H1 (cell line): ENCODE measurements at regions not wholly inside any gene's neighbourhood (a gene's known extent, or its start where the extent isn't known, plus 50 kb on each side); places are given as distances from the start of the nearest gene placed in this dataset.
A peak's percentile ranks its signal among the peaks of the same experiment; 100 is the strongest.

Experiments
- CTCF ChIA-PET: fragments of 300-600 bp; sonication (Branson Sonifier 250); formaldehyde crosslinking; loops from one replicate; lab custom pipeline; 2021; ENCODE audit not compliant: partially characterized antibody; lab: Charles Lee
- POLR2A ChIA-PET: fragments of 300-600 bp; sonication (Branson Sonifier 250); formaldehyde crosslinking; loops from one replicate; lab custom pipeline; 2021; ENCODE audit warnings: inconsistent platforms; ENCODE audit not compliant: partially characterized antibody; lab: Charles Lee
- DNase-seq, 2 experiments: peaks; one replicate each; pipeline versions ENCODE4 v3.0.0 to v3.0.0-alpha.2; 2010 to 2022; ENCODE audit warnings: low spot score in 2 of 2, low read depth in 1 of 2, mixed read lengths in 1 of 2
- FAIRE-seq: peaks from 2 replicates; lab custom pipeline; 2011; peaks lifted over from hg19 to GRCh38; lab: Jason Lieb, UNC
- H2AFZ ChIP-seq: 2 replicates; pipeline ENCODE4 v1.8.1; 2012; ENCODE audit warnings: low read length, inconsistent platforms
- H2AK5ac ChIP-seq: 2 replicates; pipeline ENCODE4 v1.6.1; 2013; ENCODE audit warnings: low read depth, low read length
- H2BK120ac ChIP-seq: replicated peaks from 2 replicates; pipeline ENCODE3; 2013; ENCODE audit warnings: low read depth, low read length, inconsistent platforms
- H2BK12ac ChIP-seq: 2 replicates; pipeline ENCODE4 v1.6.1; 2013; ENCODE audit warnings: low read depth, low read length
- H2BK15ac ChIP-seq: 2 replicates; pipeline ENCODE4 v1.6.1; 2013; ENCODE audit warnings: low read length
- H2BK20ac ChIP-seq: 2 replicates; pipeline ENCODE4 v1.6.1; 2013; ENCODE audit warnings: low read length
- H2BK5ac ChIP-seq: 2 replicates; pipeline ENCODE4 v1.6.1; 2013; ENCODE audit warnings: low read depth, low read length
- H3K14ac ChIP-seq: 2 replicates; pipeline ENCODE4 v1.6.1; 2013; ENCODE audit warnings: inconsistent platforms; ENCODE audit not compliant: insufficient read length
- H3K18ac ChIP-seq: 2 replicates; pipeline ENCODE4 v1.6.1; 2013; ENCODE audit warnings: low read length; ENCODE audit errors: extremely low read depth
- H3K23ac ChIP-seq: 2 replicates; pipeline ENCODE4 v1.6.1; 2013; ENCODE audit warnings: inconsistent platforms; ENCODE audit not compliant: insufficient read length
- H3K23me2 ChIP-seq: 2 replicates; pipeline ENCODE4 v1.6.1; 2013; ENCODE audit warnings: low read depth, low read length
- H3K27ac ChIP-seq: 2 replicates; pipeline ENCODE4 v1.6.1; 2011; ENCODE audit warnings: low read depth, low read length, inconsistent platforms
- H3K27me3 ChIP-seq, 4 experiments: replicated peaks in 1 of 4; 1 replicate in 1 of 4; 2 replicates in 3 of 4; pipeline versions ENCODE4 v1.6.1 to v1.8.1; 2011 to 2013; ENCODE audit warnings: low read length in 3 of 4, mild to moderate bottlenecking in 3 of 4, inconsistent platforms in 2 of 4, mixed read lengths in 2 of 4, moderate library complexity in 1 of 4; ENCODE audit not compliant: control insufficient read depth in 3 of 4, insufficient read depth in 3 of 4; ENCODE audit errors: extremely low read depth in 1 of 4
- H3K36me3 ChIP-seq, 4 experiments: 2 replicates each; pipeline versions ENCODE4 v1.6.1 to v1.8.1; 2011 to 2013; ENCODE audit warnings: mild to moderate bottlenecking in 4 of 4, low read length in 3 of 4, moderate library complexity in 2 of 4, control low read depth in 1 of 4, inconsistent platforms in 1 of 4; ENCODE audit not compliant: insufficient read depth in 4 of 4, control insufficient read depth in 2 of 4
- H3K4ac ChIP-seq: replicated peaks from 2 replicates; pipeline ENCODE3; 2013; ENCODE audit warnings: low read length, low read depth, mixed read lengths, inconsistent platforms; ENCODE audit not compliant: insufficient read length
- H3K4me1 ChIP-seq, 4 experiments: replicated peaks in 1 of 4; 1 replicate in 1 of 4; 2 replicates in 3 of 4; pipeline versions ENCODE4 v1.6.1 to v1.8.1; 2011 to 2013; ENCODE audit warnings: low read length in 3 of 4, inconsistent platforms in 2 of 4, mixed read lengths in 1 of 4; ENCODE audit not compliant: insufficient read depth in 4 of 4, control insufficient read depth in 3 of 4
- H3K4me2 ChIP-seq, 2 experiments: 2 replicates each; pipeline versions ENCODE4 v1.6.1 to v1.8.1; 2011 to 2013; ENCODE audit warnings: low read depth in 2 of 2, low read length in 2 of 2, control low read depth in 1 of 2, inconsistent platforms in 1 of 2, mild to moderate bottlenecking in 1 of 2; ENCODE audit not compliant: insufficient read depth in 1 of 2
- H3K4me3 ChIP-seq, 4 experiments: fragments of 200-600, 300-600 bp in 1 of 4; sonication (generic), shearing (Covaris generic), sonication (Bioruptor Twin) in 1 of 4; 2 replicates each; pipeline versions ENCODE4 v1.5.1 to v1.8.1; 2011 to 2016; ENCODE audit warnings: low read length in 4 of 4, low read depth in 3 of 4, control low read depth in 2 of 4, inconsistent platforms in 2 of 4, mild to moderate bottlenecking in 2 of 4, mixed read lengths in 1 of 4, moderate library complexity in 1 of 4; ENCODE audit not compliant: insufficient read depth in 2 of 4; ENCODE audit errors: extremely low read depth in 1 of 4
- H3K56ac ChIP-seq: replicated peaks from 2 replicates; pipeline ENCODE3; 2013; ENCODE audit warnings: low read depth, mild to moderate bottlenecking, mixed read lengths, low read length, inconsistent platforms; ENCODE audit not compliant: insufficient read length
- H3K79me1 ChIP-seq: 2 replicates; pipeline ENCODE4 v1.6.1; 2013; ENCODE audit warnings: low read depth, low read length, control low read depth
- H3K79me2 ChIP-seq, 2 experiments: 2 replicates each; pipeline versions ENCODE4 v1.6.1 to v1.8.1; 2012 to 2013; ENCODE audit warnings: low read length in 2 of 2, mild to moderate bottlenecking in 2 of 2, inconsistent platforms in 1 of 2; ENCODE audit not compliant: insufficient read depth in 2 of 2, control insufficient read depth in 1 of 2
- H3K9ac ChIP-seq, 4 experiments: replicated peaks in 1 of 4; 1 replicate in 1 of 4; 2 replicates in 3 of 4; pipeline versions ENCODE4 v1.6.1 to v1.8.1; 2011 to 2013; ENCODE audit warnings: low read depth in 3 of 4, low read length in 3 of 4, control low read depth in 2 of 4, mild to moderate bottlenecking in 2 of 4, moderate library complexity in 2 of 4, inconsistent platforms in 1 of 4; ENCODE audit errors: extremely low read depth in 1 of 4
- H3K9me3 ChIP-seq, 2 experiments: 2 replicates each; pipeline versions ENCODE4 v1.6.1 to v1.8.1; 2012 to 2013; ENCODE audit warnings: mild to moderate bottlenecking in 2 of 2, moderate library complexity in 2 of 2, control low read depth in 1 of 2, inconsistent platforms in 1 of 2, low read depth in 1 of 2, low read length in 1 of 2, mixed read lengths in 1 of 2; ENCODE audit not compliant: insufficient read depth in 2 of 2
- H4K20me1 ChIP-seq, 2 experiments: replicated peaks in 1 of 2; 2 replicates each; pipeline versions ENCODE3 to v1.8.1; 2011 to 2013; ENCODE audit warnings: inconsistent platforms in 2 of 2, low read length in 2 of 2, mild to moderate bottlenecking in 1 of 2; ENCODE audit not compliant: insufficient read depth in 2 of 2, control insufficient read depth in 1 of 2
- H4K5ac ChIP-seq: 2 replicates; pipeline ENCODE4 v1.6.1; 2013; ENCODE audit warnings: low read length, low read depth, mixed read lengths, inconsistent platforms; ENCODE audit not compliant: insufficient read length
- H4K8ac ChIP-seq: 2 replicates; pipeline ENCODE4 v1.8.0; 2013; ENCODE audit warnings: mild to moderate bottlenecking, moderate library complexity, low read length, inconsistent platforms; ENCODE audit not compliant: insufficient read depth; ENCODE audit errors: extremely low read depth
- H4K91ac ChIP-seq: replicated peaks from 2 replicates; pipeline ENCODE3; 2013; ENCODE audit warnings: low read length, mixed read lengths, inconsistent platforms; ENCODE audit not compliant: insufficient read length
- ATF3 ChIP-seq: IDR thresholded peaks from 2 replicates; pipeline ENCODE4 v1.6.1; 2011; ENCODE audit warnings: low read depth, mild to moderate bottlenecking, low read length; ENCODE audit not compliant: insufficient read depth
- BACH1 ChIP-seq: IDR thresholded peaks from 2 replicates; pipeline ENCODE4 v1.6.1; 2012; ENCODE audit warnings: low read length, improper control_type of control experiment
- BCL11A ChIP-seq, 2 experiments: IDR thresholded peaks; one replicate each; pipeline ENCODE4 v1.6.1; 2011; ENCODE audit warnings: low read depth in 2 of 2, low read length in 2 of 2, mild to moderate bottlenecking in 2 of 2
- BRCA1 ChIP-seq: IDR thresholded peaks from 2 replicates; pipeline ENCODE4 v1.6.1; 2012; ENCODE audit warnings: low read depth, low read length, improper control_type of control experiment
- CBX8 ChIP-seq: fragments of 300-800, 300-1000 bp; sonication (generic); IDR thresholded peaks from 2 replicates; pipeline ENCODE4 v1.7.1; 2016; ENCODE audit warnings: low read depth, low read length, borderline replicate concordance
- FOSL1 ChIP-seq: IDR thresholded peaks from 2 replicates; pipeline ENCODE4 v1.6.1; 2011; ENCODE audit warnings: mild to moderate bottlenecking, low read depth, low read length, moderate library complexity; ENCODE audit not compliant: insufficient read depth
- JUND ChIP-seq: IDR thresholded peaks from 2 replicates; pipeline ENCODE4 v1.6.1; 2011; ENCODE audit warnings: mild to moderate bottlenecking, improper control_type of control experiment, low read length
- KDM1A ChIP-seq: fragments of 200-600, 300-600 bp; sonication (generic); IDR thresholded peaks from 2 replicates; pipeline ENCODE4 v1.7.1; 2016; ENCODE audit warnings: mild to moderate bottlenecking, low read length, borderline replicate concordance
- MAFK ChIP-seq: IDR thresholded peaks from 2 replicates; pipeline ENCODE4 v1.6.1; 2012; ENCODE audit warnings: low read depth, mild to moderate bottlenecking, improper control_type of control experiment, low read length
- NRF1 ChIP-seq: IDR thresholded peaks from 2 replicates; pipeline ENCODE4 v1.6.1; 2011; ENCODE audit warnings: mild to moderate bottlenecking, low read depth, low read length, improper control_type of control experiment
- POU5F1 ChIP-seq: IDR thresholded peaks from 2 replicates; pipeline ENCODE4 v1.6.1; 2011; ENCODE audit warnings: low read depth, mild to moderate bottlenecking, low read length, moderate library complexity
- RBBP5 ChIP-seq: IDR thresholded peaks from 2 replicates; pipeline ENCODE4 v1.7.1; 2012; ENCODE audit warnings: low read depth, mild to moderate bottlenecking, inconsistent platforms, low read length, moderate library complexity, borderline replicate concordance
- SIN3A ChIP-seq, 2 experiments: IDR thresholded peaks in 1 of 2; conservative IDR thresholded peaks in 1 of 2; 2 replicates each; pipeline ENCODE4 v1.6.1; 2011 to 2012; ENCODE audit warnings: low read length in 2 of 2, improper control_type of control experiment in 1 of 2, low read depth in 1 of 2, mild to moderate bottlenecking in 1 of 2
- TBP ChIP-seq: IDR thresholded peaks from 2 replicates; pipeline ENCODE4 v1.6.1; 2011; ENCODE audit warnings: low read depth, low read length, improper control_type of control experiment
- WGBS, 2 experiments: shearing (Covaris generic) in 1 of 2; methylation state at CpG; one replicate each; pipeline versions ENCODE4 v1.1.6 to v1.1.7; 2013 to 2015; ENCODE audit warnings: low lambda C conversion rate in 2 of 2, mixed read lengths in 2 of 2, inconsistent platforms in 1 of 2, low coverage in 1 of 2, missing lambda C conversion rate in 1 of 2; ENCODE audit not compliant: insufficient replicate concordance in 2 of 2, insufficient coverage in 1 of 2, insufficient read length in 1 of 2; ENCODE audit errors: extremely low coverage in 1 of 2, missing lambda C conversion rate in 1 of 2; 5-methylcytosine and 5-hydroxymethylcytosine counted together

- Histone ChIP-seq H3K18ac (no peak overlapping the region), H2AFZ (no peak overlapping the region), H3K27ac (no peak overlapping the region), H2BK15ac (no peak overlapping the region), H3K4me1 (peaks cover 4 to 20% (median 16%) of the 10 kb centered on the region in 4 experiments; a peak in 5 of 7 replicates), H3K36me3 (0 out of 8 replicates have a peak, but pooled peaks cover 0 to 3% (median 0%) of the 10 kb centered on the region in 4 experiments), H2BK12ac (no peak overlapping the region), H3K27me3 (no peaks in the 10 kb centered on the region; a peak in 1 of 7 replicates), H2AK5ac (no peak overlapping the region), H2BK120ac (peak overlapping the region; percentile 73), H3K4me2 (peak overlapping the region in 1 of 2 experiments; percentile 47; a peak in 1 of 4 replicates), H3K4me3 (no peak overlapping the region), H3K14ac (no peak overlapping the region), H3K79me2 (no peaks in the 10 kb centered on the region), H2BK5ac (peak overlapping the region; percentile 63; the same call in 1 of the 2 replicates), H4K20me1 (no peaks in the 10 kb centered on the region), H4K8ac (no peak overlapping the region), H3K23me2 (peaks cover 9% of the 10 kb centered on the region; the same call in 1 of the 2 replicates), H3K9ac (no peak overlapping the region), H2BK20ac (no peak overlapping the region; the same call in 1 of the 2 replicates), H4K5ac (peak overlapping the region; percentile 48), H4K91ac (peak overlapping the region; percentile 68), H3K23ac (no peak overlapping the region), H3K79me1 (no peaks in the 10 kb centered on the region), H3K4ac (no peak overlapping the region), H3K9me3 (peaks cover 3 to 5% of the 10 kb centered on the region in 2 experiments; a peak in 2 of 4 replicates), H3K56ac (no peak overlapping the region)
- 91% methylated on average over 4 of the region's 4 CpGs; no CpG with 5 or more reads in 1 of the 2 experiments for WGBS, 2 experiments
- DNase-seq (no peak), FAIRE-seq (no peak)
- ChIA-PET CTCF (interaction anchor here (1.0 kb wide), 1 partner anchor 9 kb away, joined by 3 read pairs; no protein-coding TSS in a partner anchor), POLR2A (no interaction called here)
- TF ChIP-seq MAFK (peak; percentile 65), TBP (no peak), FOSL1 (no peak), RBBP5 (no peak), KDM1A (no peak), BACH1 (peak; percentile 67), BCL11A (IDR thresholded peaks at IDR 0.05; ENCODE audit: low read depth in 2 of 2, low read length in 2 of 2) (no peak), SIN3A (conservative IDR thresholded peaks at IDR 0.05 in 1 of 2, IDR thresholded peaks at IDR 0.05 in 1 of 2; ENCODE audit: low read depth in 1 of 2, low read length in 2 of 2) (no peak), JUND (0 out of 2 replicates have a peak, but pooled peaks have one; percentile 30), POU5F1 (no peak), ATF3 (no peak), CBX8 (no peak), BRCA1 (no peak), NRF1 (no peak)
Measured at GRCh38 chr12:113586461-113586860, 114.8 kb upstream of the LHX5 start.
